Body of pancreas (tissue), 4 donors: ENCODE measurements at regions not wholly inside any gene's neighbourhood (a gene's known extent, or its start where the extent isn't known, plus 50 kb on each side); places are given as distances from the start of the nearest gene placed in this dataset.

ENCODE experiments used
- ATAC-seq: fragments of 150-250 bp; one replicate; pipeline ENCODE4 v1.9.1; 2016
- DNase-seq, 4 donors: peaks; one replicate each; pipeline ENCODE4 v3.0.0-alpha.2; 2019
- H3K27ac ChIP-seq, 4 donors: fragments of 200-600 bp; sonication (generic); 1 replicate in 3 of 4; 2 replicates in 1 of 4; pipeline versions ENCODE4 v1.5.1 to v1.6.1; 2016 to 2019; ENCODE audit warnings: mild to moderate bottlenecking in 1 of 4, mixed read lengths in 1 of 4, moderate library complexity in 1 of 4
- H3K27me3 ChIP-seq, 2 donors: fragments of 200-600 bp; sonication (generic); one replicate each; pipeline ENCODE4 v1.6.0; 2016; ENCODE audit warnings: mild to moderate bottlenecking in 1 of 2
- H3K36me3 ChIP-seq, 2 donors: fragments of 200-600 bp; sonication (generic); replicated peaks in 1 of 2; 2 replicates each; pipeline ENCODE4 v1.5.1; 2016; ENCODE audit warnings: low read depth in 2 of 2; ENCODE audit not compliant: insufficient read depth in 1 of 2
- H3K4me1 ChIP-seq: fragments of 200-600 bp; sonication (generic); one replicate; pipeline ENCODE4 v1.6.0; 2016
- H3K4me3 ChIP-seq, 2 donors: fragments of 200-600 bp; sonication (generic); 1 replicate in 1 of 2; 2 replicates in 1 of 2; pipeline ENCODE4 v1.5.1; 2016 to 2019
- H3K9me3 ChIP-seq, 3 donors: fragments of 200-600 bp; sonication (generic); 1 replicate in 2 of 3; 2 replicates in 1 of 3; pipeline ENCODE4 v1.5.1; 2016
- POLR2A ChIP-seq, 3 donors: fragments of 450-650 bp; IDR thresholded peaks; one replicate each; pipeline ENCODE4 v1.6.1; 2016; ENCODE audit warnings: antibody characterized with exemption in 3 of 3, mild to moderate bottlenecking in 2 of 3
- WGBS, 2 donors: methylation state at CpG; one replicate each; pipeline ENCODE4 v1.1.5; 2017; 5-methylcytosine and 5-hydroxymethylcytosine counted together
- intact Hi-C: fragments of 100-400 bp; cut with DNase I; formaldehyde crosslinking; loops from one replicate; pipeline ENCODE4 v1.15.1; 2023
- TF ChIP-seq, protein P1 (sequence below), 7 experiments: fragments of 450-650 bp in 4 of 7; fragments of 200-600 bp in 3 of 7; sonication (generic) in 3 of 7; IDR thresholded peaks; one replicate each; pipeline ENCODE4 v1.5.1; 2016 to 2019; ENCODE audit warnings: antibody characterized with exemption in 7 of 7

DNA sequence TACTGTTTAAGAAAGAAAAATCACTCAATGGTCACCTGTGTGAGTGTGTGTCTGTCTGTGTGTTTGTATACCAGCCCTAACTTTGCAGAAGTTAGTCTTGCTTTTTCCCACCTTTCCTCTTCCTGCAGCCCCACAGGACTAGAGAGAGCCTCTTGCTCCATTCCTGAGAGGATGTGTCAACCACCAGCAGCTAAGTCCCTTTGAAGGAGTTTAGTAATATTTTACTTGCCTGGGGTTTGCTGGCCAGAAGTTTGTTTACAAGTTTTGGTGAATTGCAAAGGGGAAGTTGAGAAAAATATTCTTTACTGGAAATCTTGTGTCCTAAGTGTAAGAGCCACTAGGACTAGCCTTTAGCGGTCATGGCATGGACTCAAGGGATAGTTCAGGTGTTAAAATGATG lies 316.2 kb downstream of the BRINP1 start:
- intact Hi-C loops = no loop called here
- no peak for TF ChIP-seq POLR2A (IDR thresholded peaks at IDR 0.05)
- ATAC-seq = no peak
- Histone ChIP-seq H3K4me3 (no peak overlapping the region), H3K4me1 (no peaks in the 10 kb centered on the region), H3K27me3 (no peaks in the 10 kb centered on the region), H3K27ac (no peak overlapping the region), H3K36me3 (no peaks in the 10 kb centered on the region), H3K9me3 (no peaks in the 10 kb centered on the region)
- no peak for DNase-seq
- 55 to 57% methylated on average over 1 of the region's 1 CpG for WGBS, 2 donors

DNA sequence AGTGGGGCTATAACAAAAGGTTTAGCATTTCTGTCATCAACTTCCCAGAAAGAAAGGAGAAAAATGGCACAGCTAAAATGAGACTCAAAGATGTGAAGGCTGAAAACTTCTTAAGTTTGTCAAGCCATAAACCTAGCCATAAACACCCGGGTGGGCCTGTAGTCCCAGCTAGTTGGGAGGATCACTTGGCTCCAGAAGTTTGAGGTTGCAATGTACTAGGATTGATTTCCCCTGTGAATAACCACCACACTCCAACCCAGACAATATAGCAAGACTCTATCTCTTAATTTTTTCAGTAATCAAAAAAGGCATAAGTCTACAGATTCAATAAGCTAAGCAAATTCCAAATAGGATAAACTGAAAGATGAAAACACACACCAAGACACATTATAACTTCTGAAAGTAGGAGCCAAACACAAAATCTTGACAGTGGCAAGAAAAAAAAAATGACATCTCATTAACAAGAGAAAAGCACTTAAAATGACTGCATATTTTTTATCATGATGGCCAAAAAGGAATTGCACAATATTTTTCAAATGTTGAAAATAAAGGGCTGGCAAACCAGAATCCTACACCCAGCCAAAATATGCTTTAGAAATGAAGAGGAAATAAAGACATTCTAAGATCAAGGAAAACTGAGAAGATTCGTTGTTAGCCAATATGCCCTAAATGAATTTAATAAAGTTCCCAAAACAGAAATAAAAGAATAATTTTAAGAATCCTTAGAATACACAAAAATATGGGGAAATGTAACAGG lies 308.4 kb downstream of the BRINP1 start:
- no peaks in the 10 kb centered on the region for H3K4me1 ChIP-seq
- intact Hi-C loops = no loop called here
- H3K27ac ChIP-seq = no peak overlapping the region
- H3K9me3 ChIP-seq = no peaks in the 10 kb centered on the region
- no peak for DNase-seq
- ATAC-seq = no peak
- H3K4me3 ChIP-seq = no peak overlapping the region
- no peaks in the 10 kb centered on the region for H3K36me3 ChIP-seq
- no peaks in the 10 kb centered on the region for H3K27me3 ChIP-seq
- TF ChIP-seq, protein P1, sequence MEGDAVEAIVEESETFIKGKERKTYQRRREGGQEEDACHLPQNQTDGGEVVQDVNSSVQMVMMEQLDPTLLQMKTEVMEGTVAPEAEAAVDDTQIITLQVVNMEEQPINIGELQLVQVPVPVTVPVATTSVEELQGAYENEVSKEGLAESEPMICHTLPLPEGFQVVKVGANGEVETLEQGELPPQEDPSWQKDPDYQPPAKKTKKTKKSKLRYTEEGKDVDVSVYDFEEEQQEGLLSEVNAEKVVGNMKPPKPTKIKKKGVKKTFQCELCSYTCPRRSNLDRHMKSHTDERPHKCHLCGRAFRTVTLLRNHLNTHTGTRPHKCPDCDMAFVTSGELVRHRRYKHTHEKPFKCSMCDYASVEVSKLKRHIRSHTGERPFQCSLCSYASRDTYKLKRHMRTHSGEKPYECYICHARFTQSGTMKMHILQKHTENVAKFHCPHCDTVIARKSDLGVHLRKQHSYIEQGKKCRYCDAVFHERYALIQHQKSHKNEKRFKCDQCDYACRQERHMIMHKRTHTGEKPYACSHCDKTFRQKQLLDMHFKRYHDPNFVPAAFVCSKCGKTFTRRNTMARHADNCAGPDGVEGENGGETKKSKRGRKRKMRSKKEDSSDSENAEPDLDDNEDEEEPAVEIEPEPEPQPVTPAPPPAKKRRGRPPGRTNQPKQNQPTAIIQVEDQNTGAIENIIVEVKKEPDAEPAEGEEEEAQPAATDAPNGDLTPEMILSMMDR (IDR thresholded peaks at IDR 0.05) = no peak
- no peak for TF ChIP-seq POLR2A (IDR thresholded peaks at IDR 0.05)
- 48 to 49% methylated on average over 2 of the region's 2 CpGs for WGBS, 2 donors

DNA sequence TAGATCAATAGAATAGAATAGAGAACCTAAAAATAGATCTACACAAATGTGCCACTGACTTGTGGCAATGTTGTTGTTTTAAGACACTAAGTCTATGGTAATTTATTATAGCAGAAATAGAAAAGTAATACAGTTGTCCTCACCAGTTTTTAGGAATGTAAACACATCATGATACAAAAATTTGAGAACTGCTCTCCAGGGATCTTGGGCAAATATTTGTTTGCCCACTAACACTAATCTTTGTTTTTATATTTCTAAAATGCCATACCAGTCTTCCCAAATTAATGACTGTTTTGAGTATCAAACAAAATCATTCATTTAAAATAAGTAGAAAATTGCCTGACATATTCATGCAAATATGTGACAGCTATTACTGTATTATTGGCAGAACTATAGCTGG lies 297.6 kb downstream of the BRINP1 start:
- intact Hi-C loops = no loop called here
- H3K36me3 ChIP-seq = no peaks in the 10 kb centered on the region
- no peaks in the 10 kb centered on the region for H3K4me1 ChIP-seq
- ATAC-seq (no peak), DNase-seq (no peak)
- TF ChIP-seq POLR2A (IDR thresholded peaks at IDR 0.05) = no peak
- TF ChIP-seq, protein P1 (IDR thresholded peaks at IDR 0.05) = no peak
- no peaks in the 10 kb centered on the region for H3K27me3 ChIP-seq
- no peak overlapping the region for H3K27ac ChIP-seq
- no peaks in the 10 kb centered on the region for H3K9me3 ChIP-seq
- H3K4me3 ChIP-seq = no peak overlapping the region

DNA sequence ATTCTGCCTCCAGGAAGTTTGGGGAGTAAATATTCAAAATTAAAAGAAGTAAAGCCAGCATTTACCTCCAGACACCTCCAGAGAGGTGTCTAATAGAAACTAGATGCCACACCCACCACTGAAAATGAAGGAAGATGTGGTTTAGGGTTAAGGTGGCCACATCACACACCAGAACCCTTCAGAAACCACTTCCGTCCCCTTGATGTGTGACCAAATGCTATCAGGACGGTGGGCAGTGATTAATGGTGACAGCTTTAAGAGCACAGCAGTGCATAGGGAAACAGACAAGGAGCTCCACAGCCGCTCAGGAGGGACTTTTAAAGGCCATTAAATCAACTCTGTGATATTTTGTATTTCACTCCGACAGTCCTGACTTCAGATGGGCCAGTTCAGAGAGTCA lies 295.2 kb downstream of the BRINP1 start:
- intact Hi-C loops = no loop called here
- Histone ChIP-seq H3K4me1 (no peaks in the 10 kb centered on the region), H3K27ac (no peak overlapping the region), H3K36me3 (no peaks in the 10 kb centered on the region), H3K27me3 (no peaks in the 10 kb centered on the region), H3K9me3 (no peaks in the 10 kb centered on the region), H3K4me3 (no peak overlapping the region)
- DNase-seq = no peak
- ATAC-seq = no peak
- 11 to 21% methylated on average over 4 of the region's 4 CpGs for WGBS, 2 donors
- TF ChIP-seq, protein P1 (IDR thresholded peaks at IDR 0.05) = no peak
- no peak for TF ChIP-seq POLR2A (IDR thresholded peaks at IDR 0.05)

DNA sequence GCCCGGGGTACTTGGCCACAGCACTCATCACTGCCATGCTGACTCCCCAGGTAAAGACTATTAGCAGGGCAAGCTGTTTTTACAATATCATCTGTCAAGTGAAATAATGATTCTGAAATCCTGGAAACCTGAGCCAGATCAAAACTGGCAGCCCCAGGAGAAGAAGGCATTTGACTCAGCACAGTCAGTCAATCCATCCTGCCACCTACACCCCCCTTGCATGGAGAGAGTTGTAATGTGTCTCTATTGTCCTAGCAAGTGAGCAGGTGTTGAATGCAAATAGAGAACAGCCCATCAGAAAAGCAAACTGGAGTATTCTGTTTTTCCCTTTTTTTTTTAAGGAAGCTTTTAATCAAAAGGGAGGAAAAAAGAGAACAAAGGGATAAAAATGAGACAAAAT lies 291.2 kb downstream of the BRINP1 start:
- intact Hi-C loops = no loop called here

More for the DNA sequence above, 291.2 kb downstream of the BRINP1 start:
- no peak for TF ChIP-seq POLR2A (IDR thresholded peaks at IDR 0.05)
- TF ChIP-seq, protein P1 (IDR thresholded peaks at IDR 0.05) = no peak
- 47 to 100% methylated on average over 1 of the region's 1 CpG for WGBS, 2 donors
- Histone ChIP-seq H3K4me1 (no peaks in the 10 kb centered on the region), H3K27me3 (no peaks in the 10 kb centered on the region), H3K36me3 (no peaks in the 10 kb centered on the region), H3K9me3 (no peaks in the 10 kb centered on the region), H3K4me3 (no peak overlapping the region), H3K27ac (no peak overlapping the region)
- DNase-seq = no peak
- no peak for ATAC-seq
